GM21737 (cell line): ENCODE measurements at regions not wholly inside any gene's neighbourhood (a gene's known extent, or its start where the extent isn't known, plus 50 kb on each side); places are given as distances from the start of the nearest gene placed in this dataset.

Experiments
- ATAC-seq: cut with Tn5 transposase; IDR thresholded peaks from one replicate; pipeline ENCODE4 v1.9.1; 2021; ENCODE audit warnings: mild to moderate bottlenecking, moderate library complexity; ENCODE audit not compliant: unreplicated experiment

DNA sequence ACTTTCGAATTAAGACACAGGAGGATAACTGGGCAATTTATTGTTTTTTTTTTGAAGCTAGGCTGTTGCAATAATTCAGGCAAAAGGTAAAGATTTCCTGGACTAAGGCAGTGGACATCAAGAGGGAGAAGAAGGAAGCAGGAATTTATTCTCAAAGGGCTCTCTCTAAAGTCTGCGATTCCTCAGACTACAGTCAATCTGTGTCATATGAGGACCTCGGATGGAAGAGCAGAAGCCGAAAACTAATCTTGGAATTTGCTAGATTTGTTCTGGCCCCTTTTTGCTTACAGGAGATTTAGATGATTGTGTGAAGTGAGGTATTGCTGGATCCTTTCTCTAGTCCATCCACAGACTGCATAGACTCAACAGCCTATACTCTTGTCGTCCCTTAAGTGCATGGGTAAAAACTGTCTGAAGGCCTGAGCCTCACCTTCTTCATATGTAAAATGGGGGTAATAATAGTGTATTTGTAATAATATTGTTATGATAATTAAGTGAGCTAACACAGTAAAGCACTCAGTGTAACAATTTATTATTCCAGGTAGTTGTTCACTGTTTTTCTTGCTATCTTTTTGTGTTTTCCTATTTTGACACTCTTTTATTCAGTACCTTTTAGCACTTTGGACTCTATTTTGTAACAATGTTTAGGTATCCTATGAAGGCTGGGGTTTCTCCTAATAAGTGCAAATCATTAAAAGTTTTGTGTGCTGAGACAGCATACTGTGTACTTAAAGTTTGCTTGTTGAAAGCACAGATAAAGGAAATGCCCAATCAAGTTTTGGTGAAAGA is 54.2 kb upstream of the NT5C1B start:
- ATAC-seq = no peak

- no peak for ATAC-seq
Observed at GRCh38 chr2:18641823-18642222, 52.5 kb upstream of the NT5C1B start.

- ATAC-seq = no peak
Observed at GRCh38 chr2:18639756-18640453, 50.5 kb upstream of the NT5C1B start.
